DMS153 treated with DMSO at 0.1 percent for 48 hours (cell line): ENCODE measurements at regions not wholly inside any gene's neighbourhood (a gene's known extent, or its start where the extent isn't known, plus 50 kb on each side); places are given as distances from the start of the nearest gene placed in this dataset.

Experiments used
- DNase-seq: peaks from one replicate; lab custom pipeline; 2025; ENCODE audit not compliant: unreplicated experiment; lab: John Stamatoyannopoulos, UW

DNA sequence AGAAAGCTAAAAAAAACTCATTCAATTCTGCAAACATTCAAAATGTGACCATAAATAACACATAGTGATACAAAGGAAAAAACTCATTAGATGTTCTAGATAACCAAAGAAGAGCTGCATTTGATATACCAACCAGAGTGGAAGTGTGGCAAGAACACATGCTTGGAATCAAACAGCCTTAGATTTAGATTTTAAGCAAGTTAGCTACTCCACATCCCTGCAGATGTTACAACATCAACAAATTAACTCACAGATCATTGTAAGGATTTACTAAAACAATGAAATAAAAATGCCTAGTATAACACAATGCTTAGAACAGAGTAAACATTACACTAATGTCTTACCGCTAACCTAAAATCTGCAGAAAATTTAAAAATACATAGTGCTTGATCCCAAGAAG, 114.0 kb upstream of the AKIP1 start:
- no peak for DNase-seq

DNA sequence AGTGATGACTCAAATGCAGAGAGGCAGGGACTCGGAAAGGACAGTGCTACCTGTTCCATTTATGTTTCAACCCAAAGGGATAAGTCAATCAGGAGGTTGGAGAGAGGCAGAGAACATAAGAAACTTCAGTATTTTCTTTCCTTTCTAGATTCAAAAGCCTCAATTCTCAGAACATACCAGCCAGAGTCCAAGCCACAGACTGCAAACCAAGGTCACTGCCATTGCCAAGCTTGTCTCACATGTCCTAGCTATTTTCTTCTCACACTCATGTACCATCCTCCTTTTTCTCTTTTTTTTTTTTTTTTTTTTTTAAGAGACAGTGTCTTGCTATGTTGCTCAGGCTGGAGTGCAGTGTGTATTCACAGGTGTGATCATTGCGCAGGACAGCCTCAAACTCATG, 111.7 kb upstream of the AKIP1 start:
- no peak for DNase-seq

DNA sequence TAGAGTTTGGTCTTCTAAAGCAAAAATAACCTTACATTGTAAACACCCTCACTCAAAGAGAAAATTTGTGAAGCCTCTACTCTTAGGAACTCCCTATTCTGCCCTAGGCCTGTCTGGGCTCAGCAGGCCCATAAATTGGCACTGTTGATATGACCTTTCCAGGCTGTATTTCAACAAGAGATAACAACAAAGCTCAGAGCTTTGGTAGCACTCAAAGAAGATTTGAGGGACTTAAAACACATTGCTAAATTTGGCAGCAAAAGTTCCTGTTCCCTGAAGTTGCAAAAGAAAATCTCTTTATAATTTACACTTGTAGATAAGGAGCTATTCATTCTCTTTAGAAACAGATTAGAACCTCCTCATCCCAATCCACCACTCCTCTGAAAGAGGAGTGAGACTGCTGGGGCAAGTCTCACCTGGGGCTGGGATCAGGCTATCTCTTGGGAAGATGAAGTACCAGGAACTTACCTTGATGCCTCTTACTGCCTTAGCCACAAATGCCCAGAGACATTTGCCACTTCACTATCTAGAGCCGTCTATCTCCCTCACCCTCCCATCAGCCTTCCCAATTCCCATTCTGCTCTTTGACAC, 110.4 kb upstream of the AKIP1 start:
- DNase-seq, result no peak

DNA sequence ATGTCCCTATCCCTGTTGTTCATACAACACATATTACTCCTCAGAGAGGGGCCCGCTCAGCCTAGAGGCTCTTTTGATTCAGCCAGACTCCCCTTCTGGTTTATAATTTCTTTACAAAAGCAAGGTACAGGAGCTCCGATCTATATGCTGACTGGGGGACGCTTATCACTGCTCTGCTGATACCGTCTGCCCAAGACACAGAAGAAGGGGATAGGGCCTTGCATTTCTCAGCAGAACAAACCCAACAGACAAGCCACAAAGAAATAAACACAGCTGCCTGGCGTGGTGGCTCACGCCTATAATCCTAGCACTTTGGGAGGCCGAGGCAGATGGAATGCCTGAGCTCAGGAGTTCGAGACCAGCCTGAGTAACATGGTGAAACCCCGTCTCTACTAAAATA, 109.9 kb upstream of the AKIP1 start:
- DNase-seq, result no peak

DNA sequence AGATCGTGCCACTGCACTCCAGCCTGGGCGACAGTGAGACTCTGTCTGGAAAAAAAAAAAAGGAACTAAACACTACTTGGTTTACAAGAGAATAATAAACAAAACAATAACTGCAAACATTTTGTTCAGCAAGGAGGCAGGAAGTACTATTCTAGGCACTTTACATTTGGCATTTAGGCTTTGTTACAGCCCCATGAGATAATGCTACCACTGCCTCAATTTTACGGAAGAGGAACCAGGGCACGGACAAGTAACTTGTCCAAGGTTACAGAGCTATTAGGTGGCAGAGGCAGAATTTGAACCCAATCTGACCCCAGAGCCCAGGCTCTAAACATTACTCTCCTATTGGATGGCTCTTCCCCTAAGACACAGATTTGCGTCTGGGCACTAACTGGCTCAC, 108.7 kb upstream of the AKIP1 start:
- DNase-seq, result no peak

DNA sequence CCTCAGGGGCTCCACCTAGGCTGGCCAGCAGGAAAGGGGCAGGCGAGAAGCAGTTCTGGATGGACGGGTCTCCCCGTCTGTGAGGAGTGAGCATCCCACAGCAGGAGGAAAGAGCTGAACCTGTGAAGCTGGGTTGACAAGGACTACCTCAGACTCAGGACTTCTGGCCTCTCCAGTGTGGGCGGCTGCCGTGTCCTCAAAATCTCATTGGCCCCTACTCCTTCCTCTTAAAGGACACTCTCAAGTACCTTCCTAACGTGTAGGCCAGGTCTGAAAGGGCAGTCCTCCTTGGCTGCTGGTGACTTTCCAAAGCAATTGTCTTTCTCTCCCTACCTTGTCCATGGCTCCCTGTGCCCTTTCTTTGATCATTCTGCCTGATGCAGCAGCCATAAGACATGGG, 107.0 kb upstream of the AKIP1 start:
- DNase-seq, result no peak

DNA sequence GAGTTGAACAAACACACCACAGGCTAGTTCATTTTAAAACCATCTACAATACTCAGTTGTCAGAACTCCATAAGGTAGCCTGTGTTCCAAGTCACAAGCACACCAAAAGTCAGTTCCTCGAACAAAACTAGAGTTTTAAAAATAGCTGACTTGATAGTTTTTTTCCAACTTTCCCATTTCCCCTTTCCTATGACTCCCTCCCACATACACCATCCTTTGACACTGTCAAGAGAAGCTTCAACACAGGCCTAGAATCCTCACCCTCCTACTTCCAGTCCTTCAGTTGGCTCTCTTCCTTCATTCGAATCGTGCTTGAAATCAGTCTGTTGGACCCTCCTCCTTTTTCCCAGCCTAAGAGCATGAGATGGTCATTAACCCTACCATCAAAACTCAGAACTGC, 105.7 kb upstream of the AKIP1 start:
- no peak for DNase-seq

DNA sequence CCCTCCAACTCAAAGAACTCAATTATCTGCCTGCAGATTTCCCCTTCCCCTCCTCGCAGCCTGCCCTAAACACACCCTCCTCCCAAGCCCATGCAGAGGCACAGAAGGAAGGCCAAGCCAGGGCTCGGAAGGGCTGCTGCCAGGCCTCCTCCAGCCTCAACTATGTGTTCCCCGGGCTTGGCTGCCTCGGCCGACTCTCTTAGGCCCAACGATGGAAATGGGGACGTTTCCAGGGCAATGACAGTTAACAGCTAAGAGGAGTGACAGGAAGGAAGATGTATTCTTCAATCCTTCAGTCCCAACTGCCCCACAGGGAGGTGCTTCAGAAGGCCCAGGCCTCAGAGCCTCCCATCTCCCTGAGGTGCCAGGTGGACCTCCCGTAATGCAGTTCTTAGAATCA, 104.0 kb upstream of the AKIP1 start:
- DNase-seq, result no peak

DNA sequence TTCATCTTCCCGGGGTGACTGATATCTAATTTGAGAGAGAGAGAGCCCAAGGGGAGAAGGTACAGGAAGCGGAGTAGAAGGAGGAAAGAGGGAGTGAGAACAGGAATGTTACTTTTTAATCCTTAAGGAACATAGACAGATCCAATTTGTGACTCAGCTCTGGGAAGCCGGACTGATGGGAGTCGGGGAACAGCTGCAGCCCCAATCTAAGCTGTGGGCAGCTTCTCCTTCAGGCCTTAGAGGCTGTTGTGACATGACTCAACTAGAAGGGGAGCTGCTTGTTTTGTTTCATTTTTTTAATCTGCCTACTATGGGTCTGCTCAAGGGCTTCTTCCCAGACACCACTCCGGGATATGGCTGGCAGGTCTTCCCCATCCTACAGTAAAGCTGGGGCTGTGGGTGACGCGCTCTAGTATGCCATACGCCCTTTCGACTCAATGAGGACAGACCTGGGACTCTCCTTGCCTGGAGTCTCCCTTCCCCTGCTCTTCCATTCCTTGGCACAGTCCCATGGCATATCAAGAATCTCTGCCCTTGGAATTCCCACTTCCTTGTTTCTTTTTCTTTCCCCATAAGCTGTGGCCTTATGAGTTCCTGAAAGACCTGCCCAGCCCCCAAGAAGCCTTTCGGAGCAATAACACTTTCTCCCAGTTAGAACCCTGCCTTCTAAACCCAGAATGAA, 103.3 kb upstream of the AKIP1 start:
- DNase-seq, result no peak

DNA sequence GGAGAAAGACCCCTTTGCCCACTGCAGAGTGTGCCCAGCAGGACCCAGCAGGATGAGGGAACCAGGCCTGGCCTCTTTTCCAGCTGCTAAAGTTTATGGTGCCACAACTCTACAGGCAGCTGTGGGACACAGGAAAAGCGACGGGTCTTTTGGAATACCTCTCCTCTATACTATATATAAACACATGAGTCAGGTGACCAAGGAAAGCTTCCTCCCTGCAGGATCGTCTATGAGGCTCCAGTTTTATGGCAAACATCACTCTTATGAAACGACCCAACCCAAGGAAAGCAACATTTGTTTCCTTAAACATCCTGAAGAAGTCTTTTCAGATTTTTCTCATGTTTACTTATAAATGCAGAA, 102.8 kb upstream of the AKIP1 start:
- DNase-seq, result no peak

DNA sequence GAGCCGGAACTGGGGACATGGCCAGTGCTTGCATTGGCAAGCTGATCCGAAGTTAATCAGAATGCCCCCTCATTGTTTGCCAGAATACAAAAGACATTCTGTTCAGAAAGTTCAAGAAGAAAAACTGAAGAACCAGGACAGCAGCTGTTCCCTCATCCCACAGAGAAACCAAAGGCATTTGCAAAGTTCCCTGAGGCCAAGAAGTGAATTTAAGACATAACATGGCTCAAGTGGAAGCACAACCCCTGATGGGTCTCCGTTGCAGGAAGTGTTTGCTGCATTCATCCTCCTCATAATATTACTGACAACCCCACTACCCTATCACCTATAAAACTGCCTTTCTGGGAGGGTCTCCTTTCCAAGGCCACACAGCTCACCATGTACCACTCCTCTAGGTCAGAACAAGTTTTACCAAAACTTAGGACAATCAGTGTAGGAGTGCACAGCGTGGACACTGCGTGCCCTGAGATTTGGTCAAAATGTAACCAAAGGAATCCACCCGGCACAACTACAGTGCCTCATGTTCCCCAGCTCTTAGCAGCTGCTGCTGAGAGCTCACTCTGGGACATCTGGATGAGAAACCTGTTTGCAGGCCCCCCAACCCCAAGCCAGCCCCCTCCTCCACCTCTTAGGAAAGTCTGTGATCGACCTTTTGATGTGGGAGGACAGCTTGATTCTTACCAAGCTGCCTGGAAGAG, 101.6 kb upstream of the AKIP1 start:
- no peak for DNase-seq

DNA sequence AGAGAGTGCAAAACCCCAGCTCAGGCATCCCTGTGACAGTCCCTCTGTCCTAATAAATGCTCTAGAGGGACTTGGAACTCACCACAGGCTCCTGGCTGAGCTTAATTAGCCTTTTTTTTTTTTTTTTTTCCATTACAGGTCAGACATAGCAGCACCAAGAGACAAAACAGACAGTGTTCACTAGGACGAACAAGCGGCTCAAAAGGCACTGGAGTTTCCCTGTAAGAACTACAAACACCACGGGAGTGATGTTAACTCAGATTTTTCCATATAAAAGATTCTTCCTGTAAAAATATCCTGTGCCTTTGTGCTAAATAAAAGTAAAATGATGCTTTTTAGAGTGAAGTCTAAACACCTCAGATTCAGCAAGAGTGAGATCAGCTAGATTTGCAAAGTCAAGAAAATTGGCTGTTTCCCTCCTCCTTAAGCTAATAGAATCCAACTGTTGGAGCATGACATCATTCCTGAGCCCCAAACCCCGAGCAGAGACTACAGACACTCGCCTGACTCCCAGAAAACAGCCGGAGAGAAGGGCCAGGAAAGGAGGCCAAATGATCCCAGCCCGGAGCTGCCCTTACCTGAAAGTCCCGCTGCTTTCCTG, 101.0 kb upstream of the AKIP1 start:
- peak; percentile 45 for DNase-seq

DNA sequence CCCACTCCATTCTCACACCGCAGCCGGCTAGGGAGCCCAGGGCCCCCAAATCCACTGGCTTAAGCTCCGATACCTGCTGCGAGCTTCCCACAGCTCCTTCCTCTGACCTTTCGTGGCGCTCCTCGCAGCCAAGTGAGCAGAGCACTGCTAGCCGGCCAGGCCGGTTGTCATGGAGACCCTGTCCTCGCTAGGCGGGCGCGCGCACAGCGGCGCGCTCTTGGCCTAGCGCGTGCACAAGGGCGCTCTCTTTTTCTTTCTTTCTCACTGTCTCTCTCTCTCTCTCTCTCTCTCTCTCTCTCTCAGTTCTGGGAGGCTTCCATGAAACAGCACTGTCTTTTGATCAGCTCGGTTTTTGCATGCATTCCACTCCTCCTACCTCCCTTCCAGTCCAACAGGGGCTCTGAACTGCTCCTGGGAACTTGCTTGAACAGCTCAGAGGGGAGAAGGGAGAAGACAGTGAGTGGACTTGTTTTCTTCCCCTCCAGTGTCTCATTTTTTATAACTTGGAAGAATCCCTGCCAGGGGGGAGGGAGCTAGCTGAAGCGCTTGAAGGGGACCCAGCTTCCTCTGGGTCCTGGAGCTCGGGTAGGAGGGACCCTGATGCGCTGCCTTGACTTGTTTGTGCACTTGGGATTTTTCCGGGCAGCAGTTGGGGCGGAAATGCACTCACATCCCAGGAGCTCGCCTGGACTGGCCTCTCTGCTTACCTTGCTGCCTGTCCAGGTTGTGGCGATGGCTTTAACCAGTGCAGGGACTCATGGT, 100.3 kb upstream of the AKIP1 start:
- DNase-seq, result peak; percentile 67

DNA sequence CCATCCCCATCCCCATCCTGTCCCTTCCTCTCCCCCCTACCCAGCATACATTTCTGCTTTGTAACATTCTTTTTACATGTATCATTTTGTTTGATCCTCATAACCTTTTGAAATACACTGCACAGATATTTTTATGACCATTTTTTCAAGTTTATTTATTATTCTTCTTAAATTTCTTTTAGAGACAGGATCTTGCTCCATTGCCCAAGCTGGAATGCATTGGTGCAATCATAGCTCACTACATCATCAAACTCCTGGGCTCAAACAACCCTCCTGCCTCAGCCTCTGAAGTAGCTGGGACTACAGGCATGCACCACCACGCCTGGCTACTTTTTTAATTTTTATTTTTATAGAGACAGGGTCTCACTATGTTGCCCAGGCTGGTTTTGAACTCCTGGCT, 99.4 kb upstream of the AKIP1 start:
- DNase-seq, result no peak

DNA sequence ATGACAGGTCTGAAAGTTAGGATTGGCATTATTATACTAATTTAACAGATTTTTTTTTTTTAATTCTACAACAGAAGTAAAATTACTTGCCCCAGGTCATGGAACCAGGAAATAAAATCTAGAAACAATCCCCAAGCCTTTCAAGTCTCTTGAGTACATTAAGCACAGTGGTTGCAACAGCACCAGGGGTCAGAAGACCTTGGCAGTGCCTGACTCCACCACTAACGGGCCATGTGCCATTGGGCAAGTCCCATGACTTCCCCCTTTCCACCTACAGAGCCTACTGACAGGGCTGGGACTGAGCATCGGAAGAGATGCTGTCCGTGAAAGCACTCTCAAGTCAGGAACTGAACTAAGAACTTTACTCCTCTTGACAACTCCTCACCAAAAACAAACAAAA, 98.6 kb upstream of the AKIP1 start:
- no peak for DNase-seq

DNA sequence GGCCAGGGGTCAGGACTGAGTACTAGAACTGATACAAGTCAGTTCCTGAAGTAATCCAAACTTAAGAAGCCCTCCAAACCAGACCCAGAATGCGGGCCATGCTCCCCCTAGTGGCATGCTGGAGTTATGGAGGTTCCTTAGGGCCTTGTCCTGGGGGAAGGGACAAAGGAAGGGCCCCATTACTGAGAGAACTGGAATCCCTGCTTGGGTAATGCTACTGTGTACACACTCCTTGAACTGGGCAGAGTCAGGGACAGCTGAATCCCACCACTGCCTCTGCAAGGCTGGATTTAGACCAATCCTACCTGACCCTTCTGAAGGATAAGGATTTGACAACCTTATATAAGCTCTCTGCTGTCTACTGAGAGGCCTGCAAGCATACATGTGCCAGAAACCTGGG, 97.3 kb upstream of the AKIP1 start:
- DNase-seq, result peak; percentile 31

DNA sequence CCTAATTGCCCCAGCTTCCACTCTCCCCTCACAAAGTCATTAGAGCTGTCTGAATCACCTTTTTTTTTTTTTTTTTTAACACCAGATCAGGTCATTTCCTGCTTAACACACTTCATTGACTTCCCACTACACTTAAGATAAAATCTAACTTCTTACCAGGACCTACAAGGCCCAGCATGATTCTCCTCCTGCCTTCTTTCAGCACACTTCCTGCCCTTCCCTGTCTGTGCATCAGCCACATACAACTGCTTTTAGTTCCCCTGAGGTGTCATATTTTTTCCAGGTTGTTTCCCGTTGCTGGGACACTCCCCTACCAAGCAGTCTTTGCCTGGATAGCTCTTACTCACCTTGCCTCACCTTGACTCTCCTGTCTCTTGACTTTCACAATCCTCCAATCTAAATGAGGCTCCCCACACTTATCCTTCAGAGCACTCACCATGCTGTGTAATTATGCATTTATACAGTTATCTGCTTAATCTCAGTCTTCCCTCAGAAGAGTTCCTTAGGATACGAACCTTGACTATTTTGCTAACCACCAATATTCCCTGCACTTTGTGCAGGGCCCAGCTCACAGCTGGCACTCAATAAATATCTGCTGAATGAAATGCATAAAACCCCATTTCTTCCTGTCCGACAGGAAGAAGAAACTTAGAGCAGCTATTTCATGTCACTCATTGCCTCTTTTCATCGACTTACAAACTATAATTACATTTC, 96.6 kb upstream of the AKIP1 start:
- no peak for DNase-seq

DNA sequence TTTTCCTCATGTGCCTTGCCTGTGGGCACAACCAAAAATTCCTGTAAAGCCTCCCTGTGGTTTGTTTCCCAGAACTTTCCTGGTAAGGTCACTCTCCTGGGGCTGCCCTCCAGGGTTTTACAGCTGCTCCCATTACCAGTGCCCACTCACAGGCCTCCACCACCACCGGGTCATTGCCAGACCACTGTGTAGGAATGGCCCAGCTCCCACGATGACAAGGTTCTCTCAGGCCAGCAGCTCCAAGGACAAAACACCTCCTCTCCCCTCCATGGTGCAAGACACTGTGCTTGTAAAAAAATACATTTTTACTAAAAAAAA, 96.1 kb upstream of the AKIP1 start:
- no peak for DNase-seq

DNA sequence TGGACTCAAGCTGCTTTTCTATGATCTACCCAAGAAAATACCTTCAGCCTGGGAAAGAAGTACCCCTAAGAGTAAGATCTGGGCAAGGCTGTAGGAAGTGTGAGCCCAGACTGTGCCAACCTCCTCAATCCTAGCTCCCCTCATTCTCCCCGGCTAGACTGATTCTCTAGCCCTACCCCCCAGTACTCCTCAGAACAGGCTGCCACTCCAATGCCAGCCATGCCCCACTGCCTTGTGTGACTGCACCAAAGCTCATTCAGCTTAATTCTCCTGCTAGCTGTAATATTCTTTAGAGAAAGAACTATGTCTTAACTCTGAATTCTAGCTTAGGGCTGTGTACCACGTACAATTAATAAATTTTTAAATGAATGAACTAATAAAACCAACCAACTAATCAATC, 92.6 kb upstream of the AKIP1 start:
- no peak for DNase-seq

DNA sequence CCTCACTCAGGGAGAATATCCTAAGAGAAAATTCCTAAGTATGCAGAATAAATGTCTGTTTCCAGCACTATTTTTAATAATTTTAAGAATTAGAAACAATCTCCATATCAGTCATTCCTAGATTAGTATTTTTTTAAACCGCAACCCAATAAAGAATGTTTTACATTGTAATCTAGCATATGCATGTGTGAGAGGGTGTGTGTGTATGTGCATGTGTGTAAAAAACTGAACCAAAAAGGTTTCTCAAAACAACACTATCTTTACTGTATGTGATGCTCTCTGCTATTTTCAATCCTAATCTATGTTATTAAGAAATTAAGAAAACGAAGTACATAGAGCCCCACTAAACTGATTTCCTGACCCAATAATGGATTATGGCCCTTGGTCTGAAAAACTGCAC, 90.6 kb upstream of the AKIP1 start:
- DNase-seq, result no peak

DNA sequence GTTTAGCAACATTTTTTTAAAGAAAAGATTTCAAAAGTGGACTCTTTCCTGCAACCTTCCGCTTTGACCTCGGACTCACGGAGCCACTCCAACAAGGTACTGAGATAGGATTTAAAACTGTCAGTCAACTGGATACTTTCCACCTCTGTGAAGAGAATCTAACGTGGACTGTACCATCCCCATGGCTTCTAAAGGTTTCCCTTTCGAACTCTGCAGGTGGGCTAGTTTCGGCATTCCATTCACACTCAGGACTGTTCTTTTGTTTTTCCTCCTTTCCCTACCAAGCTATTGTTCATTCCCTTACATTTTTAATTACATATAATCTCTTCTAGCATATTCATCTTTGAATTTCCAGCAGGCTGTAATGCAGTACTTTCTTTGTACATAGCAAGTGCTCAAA, 88.5 kb upstream of the AKIP1 start:
- DNase-seq, result no peak
